Breast epithelium (tissue), 3 donors: ENCODE measurements at regions not wholly inside any gene's neighbourhood (a gene's known extent, or its start where the extent isn't known, plus 50 kb on each side); places are given as distances from the start of the nearest gene placed in this dataset.
"Not testable (repeated sequence)": the region's sequence is repeated elsewhere in the genome, so short reads cannot be mapped to it uniquely, and the experiment has no call there.

ENCODE experiments used
- POLR2A ChIP-seq: fragments of 450-650 bp; IDR thresholded peaks from one replicate; pipeline ENCODE4 v1.6.1; 2016; ENCODE audit warnings: antibody characterized with exemption, mild to moderate bottlenecking, moderate library complexity
- TF ChIP-seq, protein P1 (sequence below), 3 donors: fragments of 450-650 bp; IDR thresholded peaks; one replicate each; pipeline ENCODE4 v1.5.1; 2016 to 2017; ENCODE audit warnings: antibody characterized with exemption in 3 of 3, mild to moderate bottlenecking in 3 of 3, moderate library complexity in 3 of 3

DNA sequence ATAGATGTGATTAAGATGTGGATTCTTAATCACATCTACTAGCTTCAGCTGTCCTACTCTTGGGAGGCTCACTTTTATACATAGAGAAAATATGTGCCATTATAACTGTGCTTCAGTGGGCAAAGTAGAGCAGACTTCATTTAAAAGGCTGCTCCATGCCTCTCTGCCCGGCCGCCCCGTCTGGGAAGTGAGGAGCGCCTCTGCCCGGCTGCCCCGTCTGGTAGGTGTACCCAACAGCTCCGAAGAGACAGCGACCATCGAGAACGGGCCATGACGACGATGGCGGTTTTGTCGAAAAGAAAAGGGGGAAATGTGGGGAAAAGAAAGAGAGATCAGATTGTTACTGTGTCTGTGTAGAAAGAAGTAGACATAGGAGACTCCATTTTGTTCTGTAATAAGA, 126.4 kb downstream of the TMX1 start:
- TF ChIP-seq, protein P1, sequence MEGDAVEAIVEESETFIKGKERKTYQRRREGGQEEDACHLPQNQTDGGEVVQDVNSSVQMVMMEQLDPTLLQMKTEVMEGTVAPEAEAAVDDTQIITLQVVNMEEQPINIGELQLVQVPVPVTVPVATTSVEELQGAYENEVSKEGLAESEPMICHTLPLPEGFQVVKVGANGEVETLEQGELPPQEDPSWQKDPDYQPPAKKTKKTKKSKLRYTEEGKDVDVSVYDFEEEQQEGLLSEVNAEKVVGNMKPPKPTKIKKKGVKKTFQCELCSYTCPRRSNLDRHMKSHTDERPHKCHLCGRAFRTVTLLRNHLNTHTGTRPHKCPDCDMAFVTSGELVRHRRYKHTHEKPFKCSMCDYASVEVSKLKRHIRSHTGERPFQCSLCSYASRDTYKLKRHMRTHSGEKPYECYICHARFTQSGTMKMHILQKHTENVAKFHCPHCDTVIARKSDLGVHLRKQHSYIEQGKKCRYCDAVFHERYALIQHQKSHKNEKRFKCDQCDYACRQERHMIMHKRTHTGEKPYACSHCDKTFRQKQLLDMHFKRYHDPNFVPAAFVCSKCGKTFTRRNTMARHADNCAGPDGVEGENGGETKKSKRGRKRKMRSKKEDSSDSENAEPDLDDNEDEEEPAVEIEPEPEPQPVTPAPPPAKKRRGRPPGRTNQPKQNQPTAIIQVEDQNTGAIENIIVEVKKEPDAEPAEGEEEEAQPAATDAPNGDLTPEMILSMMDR (IDR thresholded peaks at IDR 0.05): not testable (repeated sequence)
- not testable (repeated sequence) for TF ChIP-seq POLR2A
